Stomach (tissue), 4 donors: ENCODE measurements at regions not wholly inside any gene's neighbourhood (a gene's known extent, or its start where the extent isn't known, plus 50 kb on each side); places are given as distances from the start of the nearest gene placed in this dataset.

Source experiments
- POLR2A ChIP-seq, 4 donors: fragments of 450-650 bp; IDR thresholded peaks; one replicate each; pipeline ENCODE4 v1.6.1; 2016; ENCODE audit warnings: antibody characterized with exemption in 4 of 4, control low read depth in 2 of 4, mild to moderate bottlenecking in 1 of 4, moderate library complexity in 1 of 4
- POLR2AphosphoS5 ChIP-seq, 3 donors: sonication (generic); formaldehyde crosslinking; IDR thresholded peaks; one replicate each; pipeline ENCODE4 v1.6.1; 2016; ENCODE audit warnings: antibody characterized with exemption in 3 of 3
- TF ChIP-seq, protein P1 (sequence below), 7 experiments: fragments of 450-650 bp in 4 of 7; fragments of 200-600 bp in 3 of 7; sonication (generic) in 3 of 7; IDR thresholded peaks; one replicate each; pipeline ENCODE4 v1.5.1; 2016 to 2019; ENCODE audit warnings: antibody characterized with exemption in 7 of 7, control low read depth in 2 of 7, mild to moderate bottlenecking in 1 of 7

DNA sequence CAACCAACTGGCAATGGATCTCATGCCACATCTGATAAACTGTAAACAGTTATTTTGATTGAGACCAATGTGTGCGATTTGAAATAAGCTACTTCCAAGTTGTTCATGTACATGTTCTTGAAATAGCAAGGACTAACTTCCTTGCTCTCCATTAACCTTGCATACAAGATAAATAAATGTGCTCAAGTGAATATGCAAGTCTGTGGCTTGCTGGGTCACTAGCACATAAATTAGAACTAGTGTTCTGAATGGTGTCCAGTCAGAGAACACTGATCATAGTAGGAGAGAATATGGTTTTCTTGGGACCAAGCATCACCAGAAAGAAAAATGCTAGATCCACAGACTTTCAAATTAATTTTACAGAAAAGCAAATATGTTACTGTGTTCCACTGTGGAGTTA, 640.0 kb upstream of the CCDC54 start:
- TF ChIP-seq, protein P1, sequence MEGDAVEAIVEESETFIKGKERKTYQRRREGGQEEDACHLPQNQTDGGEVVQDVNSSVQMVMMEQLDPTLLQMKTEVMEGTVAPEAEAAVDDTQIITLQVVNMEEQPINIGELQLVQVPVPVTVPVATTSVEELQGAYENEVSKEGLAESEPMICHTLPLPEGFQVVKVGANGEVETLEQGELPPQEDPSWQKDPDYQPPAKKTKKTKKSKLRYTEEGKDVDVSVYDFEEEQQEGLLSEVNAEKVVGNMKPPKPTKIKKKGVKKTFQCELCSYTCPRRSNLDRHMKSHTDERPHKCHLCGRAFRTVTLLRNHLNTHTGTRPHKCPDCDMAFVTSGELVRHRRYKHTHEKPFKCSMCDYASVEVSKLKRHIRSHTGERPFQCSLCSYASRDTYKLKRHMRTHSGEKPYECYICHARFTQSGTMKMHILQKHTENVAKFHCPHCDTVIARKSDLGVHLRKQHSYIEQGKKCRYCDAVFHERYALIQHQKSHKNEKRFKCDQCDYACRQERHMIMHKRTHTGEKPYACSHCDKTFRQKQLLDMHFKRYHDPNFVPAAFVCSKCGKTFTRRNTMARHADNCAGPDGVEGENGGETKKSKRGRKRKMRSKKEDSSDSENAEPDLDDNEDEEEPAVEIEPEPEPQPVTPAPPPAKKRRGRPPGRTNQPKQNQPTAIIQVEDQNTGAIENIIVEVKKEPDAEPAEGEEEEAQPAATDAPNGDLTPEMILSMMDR (IDR thresholded peaks at IDR 0.05): no peak
- TF ChIP-seq POLR2A (IDR thresholded peaks at IDR 0.05): no peak
- TF ChIP-seq POLR2AphosphoS5 (IDR thresholded peaks at IDR 0.05): no peak
